GM12891 (cell line): ENCODE measurements at regions not wholly inside any gene's neighbourhood (a gene's known extent, or its start where the extent isn't known, plus 50 kb on each side); places are given as distances from the start of the nearest gene placed in this dataset.

Experiments
- DNase-seq: peaks from one replicate; pipeline ENCODE4 v3.0.0; 2011; ENCODE audit warnings: low spot score; ENCODE audit not compliant: insufficient read length
- FAIRE-seq: peaks from 2 replicates; lab custom pipeline; 2011; peaks lifted over from hg19 to GRCh38; lab: Jason Lieb, UNC
- PAX5 ChIP-seq: IDR thresholded peaks from 2 replicates; pipeline ENCODE4 v1.6.1; 2011; ENCODE audit warnings: low read length, moderate library complexity, mild to moderate bottlenecking; ENCODE audit not compliant: insufficient read depth, severe bottlenecking
- POLR2A ChIP-seq: IDR thresholded peaks from 2 replicates; pipeline ENCODE4 v1.6.1; 2011; ENCODE audit warnings: low read depth, low read length, control low read depth
- POLR2AphosphoS5 ChIP-seq: IDR thresholded peaks from 2 replicates; pipeline ENCODE4 v1.6.1; 2011; ENCODE audit warnings: low read depth, low read length, control low read depth
- POU2F2 ChIP-seq: IDR thresholded peaks from 2 replicates; pipeline ENCODE4 v1.6.1; 2011; ENCODE audit warnings: low read depth, mild to moderate bottlenecking, control low read depth, low read length, moderate library complexity
- SPI1 ChIP-seq: IDR thresholded peaks from 2 replicates; pipeline ENCODE4 v1.6.1; 2011; ENCODE audit warnings: low read depth, low read length, control low read depth
- TAF1 ChIP-seq: IDR thresholded peaks from 2 replicates; pipeline ENCODE4 v1.6.1; 2011; ENCODE audit warnings: low read depth, low read length, control low read depth

DNA sequence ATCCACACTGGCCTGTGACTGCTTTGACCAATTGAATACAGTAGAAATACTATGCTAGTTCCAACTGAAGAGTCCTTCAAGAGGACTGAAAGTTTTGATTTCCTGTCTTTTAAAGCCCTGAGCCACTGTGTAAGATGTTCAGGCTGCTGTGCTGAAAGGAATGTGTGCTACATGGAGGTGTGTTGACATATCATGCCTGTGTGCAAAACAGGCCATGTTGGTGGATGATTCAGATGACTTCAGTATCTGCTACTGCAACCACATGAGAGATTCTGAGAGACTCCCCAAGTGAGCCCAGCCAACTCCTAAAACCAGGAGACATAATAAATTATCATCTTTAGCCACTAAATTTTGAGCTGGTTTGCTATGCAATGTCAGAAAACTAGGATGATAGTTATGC, 662.9 kb downstream of the ZEB2 start:
- no peak for DNase-seq
- no peak for FAIRE-seq

DNA sequence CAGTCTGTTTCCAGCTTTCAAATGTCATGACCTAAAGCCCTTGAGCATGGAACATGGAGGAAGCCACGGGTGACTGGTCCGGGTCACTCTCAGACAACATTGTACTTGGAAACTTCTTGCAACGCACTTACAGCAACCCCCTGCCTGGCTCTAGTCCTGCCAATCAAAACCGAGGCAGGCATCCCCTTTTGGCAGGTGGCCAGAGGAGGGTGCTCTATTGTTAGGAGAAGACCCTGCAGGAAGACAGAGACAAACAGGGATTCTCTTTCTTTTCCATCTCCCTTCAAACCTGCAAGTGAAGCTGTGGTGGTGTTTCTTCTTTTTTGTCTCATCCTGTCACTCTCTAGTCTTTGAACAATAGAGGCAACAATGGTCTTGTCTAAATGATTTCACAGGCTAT, 667.2 kb downstream of the ZEB2 start:
- FAIRE-seq (no peak), DNase-seq (no peak)
- no peak for TF ChIP-seq POLR2A
- TF ChIP-seq SPI1, result no peak
- TF ChIP-seq POU2F2, result no peak
- TF ChIP-seq TAF1, result no peak
- TF ChIP-seq POLR2AphosphoS5, result no peak
- TF ChIP-seq PAX5, result no peak

More for the DNA sequence above, 662.9 kb downstream of the ZEB2 start:
- no peak for TF ChIP-seq PAX5
- TF ChIP-seq POU2F2, result no peak
- TF ChIP-seq SPI1, result no peak
- TF ChIP-seq TAF1, result no peak
- TF ChIP-seq POLR2AphosphoS5, result no peak
- TF ChIP-seq POLR2A, result no peak

DNA sequence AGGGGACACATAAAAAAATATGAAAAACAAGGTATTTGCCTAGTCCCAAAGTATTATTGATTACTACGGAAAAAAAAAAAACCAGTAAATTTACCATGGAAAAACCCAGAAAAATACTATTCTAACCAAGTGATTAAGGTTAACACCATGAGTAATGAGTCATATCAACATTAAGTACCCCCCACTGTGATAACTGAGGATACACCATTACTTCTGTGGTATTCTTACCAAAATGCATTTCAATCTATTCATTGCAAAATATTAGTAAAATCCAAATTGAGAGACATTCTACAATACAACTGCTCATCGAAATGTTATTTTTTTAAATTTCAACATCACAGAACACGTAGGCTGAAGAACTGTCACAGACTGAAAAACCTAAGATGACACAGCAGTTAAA, 669.8 kb downstream of the ZEB2 start:
- no peak for FAIRE-seq
- TF ChIP-seq PAX5 (no peak), SPI1 (no peak), TAF1 (no peak), POLR2AphosphoS5 (no peak), POLR2A (no peak)
- no peak for DNase-seq

DNA sequence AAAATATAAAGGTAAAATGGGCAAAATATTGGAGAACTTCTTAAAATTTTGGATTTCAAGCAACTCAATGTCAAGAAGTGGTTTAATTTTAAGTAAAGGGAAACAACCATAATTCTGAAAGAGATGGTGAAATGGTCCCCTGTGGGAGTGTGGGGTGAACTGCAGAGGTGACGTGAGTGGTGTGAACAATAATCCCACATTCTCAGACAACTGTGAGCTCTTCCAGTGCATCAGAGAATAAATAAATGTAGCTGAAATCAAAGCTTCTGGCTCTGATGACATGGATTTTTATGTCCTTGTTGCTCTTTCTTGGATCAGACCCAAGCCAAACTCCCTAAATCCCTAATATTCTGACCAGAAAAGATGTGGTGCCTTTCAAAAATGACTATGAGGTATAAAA, 672.7 kb downstream of the ZEB2 start:
- DNase-seq, result no peak
- TF ChIP-seq POU2F2 (no peak), SPI1 (no peak), POLR2AphosphoS5 (no peak), POLR2A (no peak), PAX5 (no peak), TAF1 (no peak)
- no peak for FAIRE-seq

DNA sequence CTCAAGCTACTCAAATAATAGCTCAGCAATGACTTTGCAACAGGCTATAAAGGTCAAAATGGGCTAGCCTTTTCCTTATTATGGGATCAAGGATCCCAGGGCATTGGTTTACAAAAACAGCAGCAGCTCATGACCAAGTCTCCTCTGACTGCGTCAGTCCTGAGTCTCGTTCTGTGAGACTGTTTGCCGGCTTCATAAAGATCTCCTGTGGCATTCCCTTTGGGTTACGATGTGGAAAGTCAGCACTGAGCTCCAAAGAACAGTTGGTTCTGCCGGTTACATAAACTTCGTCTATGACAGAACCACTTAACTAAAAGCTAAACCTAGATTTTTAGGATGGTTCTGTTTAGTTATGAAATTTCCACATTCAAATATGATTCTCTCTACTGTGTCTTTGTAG, 674.9 kb downstream of the ZEB2 start:
- no peak for FAIRE-seq
- TF ChIP-seq POLR2A, result no peak
- no peak for TF ChIP-seq POU2F2
- TF ChIP-seq SPI1, result no peak
- no peak for TF ChIP-seq POLR2AphosphoS5
- no peak for TF ChIP-seq PAX5
- no peak for TF ChIP-seq TAF1
- DNase-seq, result no peak

DNA sequence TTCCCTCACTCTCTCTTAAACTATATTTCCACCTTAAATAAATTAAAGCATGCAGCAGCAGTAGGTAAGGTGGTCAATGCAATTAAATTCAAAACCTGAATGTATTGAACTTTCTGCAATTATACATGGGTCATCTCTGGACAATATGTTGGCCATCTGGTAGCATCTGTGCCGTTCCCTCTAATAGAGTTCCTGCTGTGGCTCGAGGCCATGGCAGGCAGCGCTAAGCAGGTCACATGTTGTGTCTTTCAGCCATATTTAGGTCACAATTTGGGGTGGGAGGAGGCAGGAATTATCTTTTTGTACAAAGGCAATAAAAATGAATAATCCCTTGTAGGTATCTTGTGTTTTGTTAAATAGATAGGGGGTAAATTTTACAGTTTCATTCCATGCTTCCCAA, 676.2 kb downstream of the ZEB2 start:
- FAIRE-seq, result no peak
- TF ChIP-seq PAX5 (no peak), SPI1 (no peak), TAF1 (no peak), POU2F2 (no peak), POLR2A (no peak), POLR2AphosphoS5 (no peak)
- DNase-seq, result no peak

DNA sequence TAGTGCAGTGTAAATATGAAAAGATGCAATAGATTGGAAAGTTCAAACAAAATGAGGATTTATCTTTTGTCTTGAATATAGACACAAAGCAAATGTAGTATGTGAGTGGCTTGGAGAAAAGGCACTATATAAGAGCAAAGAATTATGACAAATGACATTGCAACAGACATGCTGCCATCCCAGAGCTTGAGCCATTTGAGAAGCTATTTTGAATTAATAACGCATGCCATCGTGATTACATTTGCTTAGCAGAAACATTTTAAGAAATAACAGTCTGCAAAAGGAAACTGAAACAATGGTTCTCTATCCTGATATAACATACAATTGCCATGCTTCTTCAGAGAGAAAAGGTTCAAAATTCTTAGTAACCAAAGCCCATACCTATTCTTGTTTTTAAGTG, 677.1 kb downstream of the ZEB2 start:
- TF ChIP-seq TAF1, result no peak
- no peak for TF ChIP-seq SPI1
- no peak for TF ChIP-seq PAX5
- no peak for TF ChIP-seq POLR2A
- no peak for TF ChIP-seq POU2F2
- no peak for TF ChIP-seq POLR2AphosphoS5
- no peak for DNase-seq
- FAIRE-seq, result no peak

DNA sequence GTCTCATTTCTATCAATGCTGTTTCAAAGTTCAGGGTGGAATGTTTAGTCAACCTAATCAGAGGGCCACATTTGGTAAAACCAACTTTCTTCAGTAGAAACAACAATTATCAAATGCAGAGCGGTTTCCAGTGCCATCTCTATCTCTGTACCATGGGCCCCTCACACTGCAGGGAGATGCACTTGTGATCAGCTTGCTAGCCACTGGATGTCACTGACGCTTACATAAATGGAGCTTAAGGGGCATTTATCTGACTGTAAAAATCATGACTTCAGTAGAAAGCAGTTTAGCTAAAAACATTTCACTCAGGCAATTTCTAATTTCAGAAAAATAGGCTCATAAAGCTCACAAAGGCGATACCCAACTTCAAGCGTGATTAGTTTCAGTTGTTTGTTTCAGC, 678.0 kb downstream of the ZEB2 start:
- FAIRE-seq, result no peak
- DNase-seq, result no peak
- no peak for TF ChIP-seq POLR2AphosphoS5

DNA sequence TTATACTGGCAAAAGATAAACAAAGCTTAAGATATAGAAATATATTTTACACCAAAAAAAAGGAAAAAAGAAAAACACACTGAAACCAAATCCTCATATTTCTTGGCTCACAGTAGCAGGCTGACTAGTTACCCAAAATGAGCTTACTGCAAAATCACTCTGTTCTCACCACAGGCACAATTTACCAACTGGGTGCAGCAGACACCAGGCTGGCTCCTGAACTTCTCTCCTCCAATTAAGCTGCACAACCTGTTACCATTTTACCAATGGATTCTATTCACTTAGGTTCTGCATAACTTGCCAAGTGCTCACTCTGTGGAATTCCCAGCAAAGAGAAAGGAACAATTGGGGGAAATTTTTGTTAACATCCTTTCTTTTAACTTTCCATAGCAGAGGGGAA, 679.3 kb downstream of the ZEB2 start:
- no peak for FAIRE-seq
- no peak for TF ChIP-seq POLR2AphosphoS5
- TF ChIP-seq POU2F2, result no peak
- no peak for TF ChIP-seq SPI1
- TF ChIP-seq TAF1, result no peak
- no peak for TF ChIP-seq POLR2A
- TF ChIP-seq PAX5, result no peak
- no peak for DNase-seq

DNA sequence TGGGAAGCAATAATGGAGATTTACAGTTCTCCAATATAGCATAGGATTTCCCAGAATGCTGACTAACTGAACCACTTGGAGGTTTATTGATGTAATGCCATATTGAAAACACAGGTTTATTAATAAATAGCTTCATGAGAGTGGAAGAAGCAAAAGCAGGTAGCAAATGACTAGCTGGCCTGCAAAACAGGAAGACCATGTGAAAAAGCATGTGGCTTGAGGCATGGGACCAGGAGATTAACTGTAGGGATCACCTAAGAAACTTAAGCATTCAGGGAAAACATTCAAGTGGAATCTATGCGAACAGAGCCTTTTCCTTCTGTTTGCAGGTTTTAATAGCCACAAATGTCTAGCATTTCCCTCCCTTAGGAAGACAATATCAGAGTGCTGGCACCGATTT, 679.7 kb downstream of the ZEB2 start:
- no peak for DNase-seq
- FAIRE-seq, result no peak
- TF ChIP-seq POLR2A (no peak), PAX5 (no peak), TAF1 (no peak), SPI1 (no peak), POLR2AphosphoS5 (no peak), POU2F2 (no peak)
